GM19468 (cell line): ENCODE measurements at regions not wholly inside any gene's neighbourhood (a gene's known extent, or its start where the extent isn't known, plus 50 kb on each side); places are given as distances from the start of the nearest gene placed in this dataset.
A peak's percentile ranks its signal among the peaks of the same experiment; 100 is the strongest.
"Not testable (repeated sequence)": the region's sequence is repeated elsewhere in the genome, so short reads cannot be mapped to it uniquely, and the experiment has no call there.

Experiments used
- ATAC-seq: cut with Tn5 transposase; IDR thresholded peaks from one replicate; pipeline ENCODE4 v1.9.1; 2021; ENCODE audit warnings: mild to moderate bottlenecking, moderate library complexity, moderate number of reproducible peaks; ENCODE audit not compliant: unreplicated experiment; ENCODE audit errors: extremely low read depth

GRCh38 chr6:51283723-51284355 is 465.2 kb downstream of the TFAP2B start:
- ATAC-seq = no peak

DNA sequence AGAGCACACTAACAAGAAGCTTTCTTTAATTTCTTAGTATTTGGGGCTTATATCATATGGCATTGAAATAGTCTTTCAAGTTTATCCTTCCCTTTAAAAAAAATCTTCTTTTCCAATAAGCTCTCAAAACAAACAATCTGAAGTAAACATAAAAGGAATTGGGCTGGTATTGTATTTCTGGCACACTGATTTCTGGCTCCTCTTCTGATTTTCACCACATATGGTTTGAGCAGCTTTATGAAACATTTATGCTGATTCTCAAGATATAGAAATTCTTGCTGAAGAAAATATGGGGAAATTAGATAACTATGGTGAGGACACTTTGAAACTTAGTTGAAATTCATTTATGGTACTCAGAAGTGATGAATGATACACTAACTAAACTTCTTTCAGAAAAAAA is 467.2 kb downstream of the TFAP2B start:
- ATAC-seq = no peak

GRCh38 chr6:51289041-51289440 is 470.4 kb downstream of the TFAP2B start:
- ATAC-seq = no peak

- ATAC-seq = no peak
Measured at GRCh38 chr6:51292659-51293058, 474.0 kb downstream of the TFAP2B start.

GRCh38 chr6:51299621-51300380 is 481.1 kb downstream of the TFAP2B start:
- no peak for ATAC-seq

GRCh38 chr6:51300510-51300909 is 481.8 kb downstream of the TFAP2B start:
- ATAC-seq = no peak

GRCh38 chr6:51301962-51302361 is 483.3 kb downstream of the TFAP2B start:
- peak; percentile 22 for ATAC-seq

GRCh38 chr6:51302431-51302830 is 483.8 kb downstream of the TFAP2B start:
- ATAC-seq = no peak

GRCh38 chr6:51303338-51303737 is 484.7 kb downstream of the TFAP2B start:
- ATAC-seq = no peak

- ATAC-seq = no peak
Measured at GRCh38 chr6:51314965-51315364, 496.3 kb downstream of the TFAP2B start.

DNA sequence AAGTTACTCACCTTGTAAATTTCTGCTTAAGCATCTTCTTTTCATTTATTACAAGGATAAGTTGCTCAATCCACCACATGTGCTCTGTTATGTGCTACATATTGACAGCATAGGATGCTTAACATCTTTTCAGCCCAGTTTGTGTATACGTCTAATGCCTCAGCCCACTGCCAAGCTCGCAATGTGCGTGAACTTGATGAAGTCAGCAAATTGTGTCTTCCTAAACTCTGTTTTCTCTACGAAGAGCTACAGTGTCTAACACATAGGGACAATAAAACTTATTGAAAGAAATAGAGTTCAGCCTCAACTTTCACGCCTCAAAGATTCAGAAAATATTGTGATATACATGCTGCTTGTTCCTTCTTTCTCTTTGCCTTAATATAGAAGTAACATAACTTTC is 500.0 kb downstream of the TFAP2B start:
- no peak for ATAC-seq

GRCh38 chr6:51321477-51321876 is 502.8 kb downstream of the TFAP2B start:
- not testable (repeated sequence) for ATAC-seq

DNA sequence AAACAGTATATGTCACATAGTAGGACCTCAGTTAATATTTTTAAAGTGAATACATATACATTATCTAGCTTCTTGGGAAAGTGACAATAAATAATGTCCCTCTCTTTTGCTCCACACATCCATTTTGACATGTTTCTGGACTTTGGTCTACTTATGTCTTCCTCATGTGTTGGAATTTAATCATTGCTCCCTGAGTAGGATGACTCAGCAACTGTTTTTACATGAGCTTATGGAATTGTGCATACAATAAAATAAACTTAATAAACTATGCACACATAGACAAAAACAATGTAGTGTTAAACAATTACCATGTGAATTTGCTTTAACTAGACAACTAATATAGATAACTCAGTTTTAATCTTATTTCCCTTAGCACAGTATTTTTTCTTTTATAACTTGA is 503.8 kb downstream of the TFAP2B start:
- no peak for ATAC-seq

DNA sequence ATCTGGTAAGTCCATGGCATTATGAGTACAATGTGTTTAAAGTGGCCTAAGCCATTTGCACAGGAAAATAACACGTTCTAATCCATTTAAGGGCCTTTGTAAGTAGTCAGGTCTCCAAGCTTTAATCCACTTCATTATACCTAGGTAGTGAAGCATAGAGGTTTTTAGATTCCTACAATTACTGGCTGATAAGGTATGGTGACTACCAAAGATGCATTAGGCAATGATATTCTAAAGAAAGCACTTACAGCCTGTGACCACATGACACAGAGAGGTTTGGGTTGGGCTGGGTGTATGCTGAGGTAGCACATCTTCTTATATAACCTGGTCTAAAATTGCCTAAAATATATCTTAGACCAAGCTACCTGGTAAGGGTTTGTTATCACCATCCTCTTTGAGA is 504.4 kb downstream of the TFAP2B start:
- no peak for ATAC-seq

DNA sequence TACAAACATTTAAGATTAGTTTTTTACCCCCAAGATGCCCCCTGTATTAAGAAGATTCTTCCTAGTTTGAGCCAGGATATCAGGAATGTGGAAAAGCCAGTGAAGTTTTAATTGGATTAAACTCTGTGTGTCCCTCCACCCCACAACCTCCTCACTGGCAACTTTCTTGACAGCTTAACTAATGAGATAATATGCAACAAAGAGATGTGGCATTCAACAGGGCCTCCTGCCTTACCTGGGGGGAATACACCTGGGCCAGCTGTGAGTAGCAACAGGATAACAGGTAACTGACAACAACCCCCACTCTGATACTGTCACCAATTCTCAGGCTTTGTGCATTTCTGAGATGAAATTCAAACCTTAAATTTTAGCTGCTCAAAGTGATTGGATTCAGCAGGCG is 512.3 kb downstream of the TFAP2B start:
- ATAC-seq = no peak

DNA sequence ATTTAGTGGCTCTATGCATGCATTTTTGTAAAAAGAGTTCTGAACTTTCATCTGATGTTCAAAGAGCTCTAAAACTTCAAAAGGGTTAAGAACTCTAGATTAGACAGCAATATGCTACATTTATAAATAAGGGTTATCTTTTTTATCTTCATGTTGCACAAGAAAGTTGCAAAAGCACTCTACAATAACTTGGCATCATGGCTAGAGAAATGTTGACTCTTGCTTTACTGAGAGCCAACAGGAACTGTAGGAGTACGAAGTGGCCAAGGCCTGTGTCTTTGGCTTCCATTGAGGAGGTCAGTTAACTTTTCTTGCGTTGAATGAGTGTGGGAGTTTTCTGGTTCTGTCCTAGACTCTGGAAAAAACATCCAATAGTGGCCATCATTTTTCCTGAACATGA is 516.9 kb downstream of the TFAP2B start:
- ATAC-seq = no peak

DNA sequence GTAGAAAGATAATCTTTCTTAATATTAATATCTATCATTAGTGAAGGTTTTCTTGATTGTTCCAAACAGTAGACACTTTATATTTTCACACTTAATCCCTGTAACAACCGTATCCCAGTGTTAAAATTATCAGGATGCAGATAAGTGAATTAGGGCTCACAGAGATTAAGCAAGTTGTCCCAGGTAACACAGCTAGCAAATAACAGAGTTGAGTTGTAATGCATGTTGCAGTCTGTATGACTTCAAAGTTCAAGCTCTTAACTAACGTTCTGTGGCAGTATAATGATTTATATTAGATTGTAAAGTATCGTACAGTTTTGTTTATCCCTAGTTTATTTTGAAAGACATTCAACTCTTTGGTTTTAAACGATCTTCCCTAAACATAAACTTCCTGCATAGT is 517.5 kb downstream of the TFAP2B start:
- no peak for ATAC-seq

DNA sequence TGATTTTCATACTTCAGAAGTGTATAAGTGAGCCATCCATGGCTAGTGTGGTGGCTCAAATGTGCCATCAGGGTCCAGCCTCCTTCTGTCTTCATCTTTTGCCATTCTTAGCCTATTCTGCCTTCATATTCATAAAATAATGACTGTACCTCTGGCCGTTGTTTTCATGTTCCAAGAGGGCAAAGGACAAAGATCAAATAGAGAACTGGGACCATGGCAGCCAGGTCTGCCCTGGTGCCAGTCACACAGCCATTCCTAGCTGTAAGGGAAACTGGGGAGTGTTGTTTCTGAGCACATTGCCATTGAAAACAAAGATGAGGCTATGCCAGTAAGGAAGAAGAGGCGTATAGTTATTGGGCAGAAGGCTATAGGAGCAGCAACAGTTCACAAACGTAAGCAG is 518.6 kb downstream of the TFAP2B start:
- ATAC-seq = no peak

- no peak for ATAC-seq
Measured at GRCh38 chr6:51339108-51339507, 520.4 kb downstream of the TFAP2B start.

DNA sequence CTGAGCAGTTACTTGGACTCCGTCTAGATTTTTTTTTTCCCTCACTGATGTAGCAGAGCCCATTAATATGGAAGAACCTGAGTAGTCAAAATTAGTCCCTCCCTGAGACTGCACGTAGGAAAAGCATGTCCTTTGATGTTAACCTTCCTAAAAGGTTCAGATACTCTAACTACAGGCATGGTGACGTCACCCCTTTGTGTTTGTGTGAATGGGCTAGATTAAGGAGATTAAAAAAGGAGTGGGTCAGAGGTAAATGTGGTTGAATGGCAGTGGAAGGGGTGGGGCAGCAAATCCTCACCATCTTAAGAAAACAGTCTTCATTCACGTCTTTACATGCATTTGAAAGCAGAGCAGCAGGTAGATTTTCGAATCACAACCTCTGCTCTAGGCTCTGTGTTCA is 521.1 kb downstream of the TFAP2B start:
- ATAC-seq = no peak

GRCh38 chr6:51342393-51342792 is 523.7 kb downstream of the TFAP2B start:
- ATAC-seq = no peak

- no peak for ATAC-seq
Measured at GRCh38 chr6:51349857-51350256, 531.2 kb downstream of the TFAP2B start.
